ENCODE measurements at regions not wholly inside any gene's neighbourhood (a gene's known extent, or its start where the extent isn't known, plus 50 kb on each side); places are given as distances from the start of the nearest gene placed in this dataset.
"Not testable (repeated sequence)": the region's sequence is repeated elsewhere in the genome, so short reads cannot be mapped to it uniquely, and the experiment has no call there.

DNA sequence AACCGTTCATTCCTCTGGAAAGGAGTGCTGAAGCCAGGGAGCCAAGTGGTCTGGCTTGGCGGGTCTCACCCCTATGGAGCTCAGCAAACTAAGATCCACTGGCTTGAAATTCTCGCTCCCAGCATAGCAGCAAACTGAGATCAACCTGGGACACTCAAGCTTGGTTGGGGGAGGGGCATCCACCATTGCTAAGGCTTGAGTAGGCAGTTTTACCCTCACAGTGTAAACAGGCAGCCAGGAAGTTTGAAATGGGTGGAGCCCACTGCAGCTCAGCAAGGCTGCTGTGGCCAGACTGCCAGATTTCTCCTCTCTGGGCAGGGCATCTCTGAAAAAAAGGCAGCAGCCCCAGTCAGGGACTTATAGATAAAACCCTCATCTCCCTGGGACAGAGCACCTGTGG is 866.1 kb upstream of the ATXN7L3B start:
- TF ChIP-seq, protein P1, sequence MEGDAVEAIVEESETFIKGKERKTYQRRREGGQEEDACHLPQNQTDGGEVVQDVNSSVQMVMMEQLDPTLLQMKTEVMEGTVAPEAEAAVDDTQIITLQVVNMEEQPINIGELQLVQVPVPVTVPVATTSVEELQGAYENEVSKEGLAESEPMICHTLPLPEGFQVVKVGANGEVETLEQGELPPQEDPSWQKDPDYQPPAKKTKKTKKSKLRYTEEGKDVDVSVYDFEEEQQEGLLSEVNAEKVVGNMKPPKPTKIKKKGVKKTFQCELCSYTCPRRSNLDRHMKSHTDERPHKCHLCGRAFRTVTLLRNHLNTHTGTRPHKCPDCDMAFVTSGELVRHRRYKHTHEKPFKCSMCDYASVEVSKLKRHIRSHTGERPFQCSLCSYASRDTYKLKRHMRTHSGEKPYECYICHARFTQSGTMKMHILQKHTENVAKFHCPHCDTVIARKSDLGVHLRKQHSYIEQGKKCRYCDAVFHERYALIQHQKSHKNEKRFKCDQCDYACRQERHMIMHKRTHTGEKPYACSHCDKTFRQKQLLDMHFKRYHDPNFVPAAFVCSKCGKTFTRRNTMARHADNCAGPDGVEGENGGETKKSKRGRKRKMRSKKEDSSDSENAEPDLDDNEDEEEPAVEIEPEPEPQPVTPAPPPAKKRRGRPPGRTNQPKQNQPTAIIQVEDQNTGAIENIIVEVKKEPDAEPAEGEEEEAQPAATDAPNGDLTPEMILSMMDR (conservative IDR thresholded peaks at IDR 0.05; ENCODE audit: low read length): not testable (repeated sequence)
- not testable (repeated sequence) for TF ChIP-seq EZH2phosphoT487 (IDR thresholded peaks at IDR 0.05; ENCODE audit: borderline replicate concordance)

Measured in Loucy (cell line).